ENCODE measurements at regions not wholly inside any gene's neighbourhood (a gene's known extent, or its start where the extent isn't known, plus 50 kb on each side); places are given as distances from the start of the nearest gene placed in this dataset.

- no peaks in the 10 kb centered on the region for H3K27me3 ChIP-seq
- intact Hi-C loops (cut with DNase I), result no loop called here
- 67 to 80% methylated on average over 7 of the region's 7 CpGs for WGBS, 2 donors
- DNase-seq, result no peak
- H3K4me3 ChIP-seq, result no peak overlapping the region
- ATAC-seq, result no peak
- no peaks in the 10 kb centered on the region for H3K36me3 ChIP-seq
- TF ChIP-seq, protein P1, sequence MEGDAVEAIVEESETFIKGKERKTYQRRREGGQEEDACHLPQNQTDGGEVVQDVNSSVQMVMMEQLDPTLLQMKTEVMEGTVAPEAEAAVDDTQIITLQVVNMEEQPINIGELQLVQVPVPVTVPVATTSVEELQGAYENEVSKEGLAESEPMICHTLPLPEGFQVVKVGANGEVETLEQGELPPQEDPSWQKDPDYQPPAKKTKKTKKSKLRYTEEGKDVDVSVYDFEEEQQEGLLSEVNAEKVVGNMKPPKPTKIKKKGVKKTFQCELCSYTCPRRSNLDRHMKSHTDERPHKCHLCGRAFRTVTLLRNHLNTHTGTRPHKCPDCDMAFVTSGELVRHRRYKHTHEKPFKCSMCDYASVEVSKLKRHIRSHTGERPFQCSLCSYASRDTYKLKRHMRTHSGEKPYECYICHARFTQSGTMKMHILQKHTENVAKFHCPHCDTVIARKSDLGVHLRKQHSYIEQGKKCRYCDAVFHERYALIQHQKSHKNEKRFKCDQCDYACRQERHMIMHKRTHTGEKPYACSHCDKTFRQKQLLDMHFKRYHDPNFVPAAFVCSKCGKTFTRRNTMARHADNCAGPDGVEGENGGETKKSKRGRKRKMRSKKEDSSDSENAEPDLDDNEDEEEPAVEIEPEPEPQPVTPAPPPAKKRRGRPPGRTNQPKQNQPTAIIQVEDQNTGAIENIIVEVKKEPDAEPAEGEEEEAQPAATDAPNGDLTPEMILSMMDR (IDR thresholded peaks at IDR 0.05), result no peak
- no peaks in the 10 kb centered on the region for H3K4me1 ChIP-seq
- H3K27ac ChIP-seq, result no peak overlapping the region
- no peaks in the 10 kb centered on the region for H3K9me3 ChIP-seq
- no peak for FAIRE-seq
These were observed 236.4 kb upstream of the MID1 start for GRCh38 chrX:10856797-10857196.

DNA sequence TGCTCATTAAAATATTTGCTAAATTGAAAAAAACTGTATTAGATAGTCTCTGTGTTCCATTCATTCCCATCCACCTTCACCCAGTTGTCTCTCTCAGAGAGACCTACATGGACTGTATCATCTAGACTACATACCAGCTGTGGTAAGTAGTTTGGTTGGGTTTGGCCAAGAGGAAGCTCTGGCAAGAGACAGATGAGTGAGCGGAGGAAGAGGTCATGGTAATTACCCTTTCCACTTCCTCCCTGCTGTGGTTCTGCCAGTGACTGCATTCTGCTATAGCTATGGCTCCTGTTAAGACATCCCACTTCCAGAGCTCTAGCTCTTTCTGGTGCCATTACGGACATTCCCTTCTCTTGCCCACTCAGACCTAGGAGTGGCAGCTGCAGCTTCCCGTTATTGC lies 239.0 kb upstream of the MID1 start:
- Histone ChIP-seq H3K27me3 (no peaks in the 10 kb centered on the region), H3K9me3 (no peaks in the 10 kb centered on the region), H3K4me3 (no peak overlapping the region), H3K36me3 (no peaks in the 10 kb centered on the region), H3K4me1 (no peaks in the 10 kb centered on the region), H3K27ac (no peak overlapping the region)
- intact Hi-C loops (cut with DNase I), result no loop called here
- ATAC-seq (no peak), FAIRE-seq (no peak), DNase-seq (no peak)
- 90 to 92% methylated on average over 3 of the region's 3 CpGs for WGBS, 2 donors
- TF ChIP-seq, protein P1 (IDR thresholded peaks at IDR 0.05), result no peak

DNA sequence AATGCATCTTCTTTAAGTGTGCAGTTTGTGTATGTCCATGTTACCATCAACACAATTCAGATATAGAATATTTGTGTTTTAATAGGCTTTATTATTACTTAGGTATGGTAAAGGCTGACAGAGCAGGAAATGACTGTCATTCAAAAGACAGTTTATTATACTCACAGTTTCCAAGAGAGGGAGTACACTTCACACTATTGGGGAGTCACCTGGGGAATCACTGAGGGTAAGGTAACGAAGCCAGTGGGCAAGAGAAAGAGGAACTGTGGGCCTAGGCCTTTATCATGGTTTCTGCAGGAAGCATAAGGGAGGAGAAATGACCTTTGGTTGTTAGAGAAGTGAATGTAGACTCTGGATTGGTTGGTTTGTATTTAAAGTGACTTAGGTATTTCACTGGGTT lies 235.1 kb upstream of the HCCS start:
- Histone ChIP-seq H3K27me3 (no peaks in the 10 kb centered on the region), H3K27ac (no peak overlapping the region), H3K36me3 (no peaks in the 10 kb centered on the region), H3K4me1 (no peaks in the 10 kb centered on the region), H3K9me3 (no peaks in the 10 kb centered on the region), H3K4me3 (no peak overlapping the region)
- TF ChIP-seq, protein P1 (IDR thresholded peaks at IDR 0.05), result no peak
- intact Hi-C loops (cut with DNase I), result no loop called here
- WGBS, 2 donors, result 71 to 86% methylated on average over 1 of the region's 1 CpG
- FAIRE-seq (peak; percentile 87), DNase-seq (no peak), ATAC-seq (no peak)

DNA sequence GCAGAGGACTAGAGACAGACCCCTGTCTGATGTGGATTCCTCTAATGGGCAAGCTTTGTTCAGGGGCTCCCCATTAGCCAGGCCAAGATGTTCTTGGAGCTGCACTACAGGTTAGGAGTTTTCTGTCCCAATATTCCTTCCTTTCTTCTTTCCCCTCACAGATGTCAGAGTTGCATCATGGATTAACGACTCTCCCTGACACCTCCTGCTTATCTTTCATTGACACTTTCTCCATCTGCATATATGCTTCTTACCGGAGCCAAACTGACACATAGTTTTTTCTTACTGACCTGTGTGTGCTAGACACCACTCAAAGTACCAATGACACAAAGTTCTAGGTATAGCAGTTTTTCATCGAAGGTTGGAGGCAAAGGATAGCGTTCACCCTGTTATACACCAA lies 228.6 kb upstream of the HCCS start:
- DNase-seq (no peak), FAIRE-seq (no peak), ATAC-seq (no peak)
- Histone ChIP-seq H3K4me3 (no peak overlapping the region), H3K4me1 (no peaks in the 10 kb centered on the region), H3K36me3 (no peaks in the 10 kb centered on the region), H3K27ac (no peak overlapping the region), H3K9me3 (no peaks in the 10 kb centered on the region), H3K27me3 (no peaks in the 10 kb centered on the region)
- intact Hi-C loops (cut with DNase I), result no loop called here
- TF ChIP-seq, protein P1 (IDR thresholded peaks at IDR 0.05), result no peak
- WGBS, 2 donors, result 63 to 80% methylated on average over 4 of the region's 4 CpGs

GRCh38 chrX:10884246-10884645 lies 226.9 kb upstream of the HCCS start:
- no peaks in the 10 kb centered on the region for H3K9me3 ChIP-seq
- H3K27ac ChIP-seq, result no peak overlapping the region
- H3K4me1 ChIP-seq, result no peaks in the 10 kb centered on the region
- H3K4me3 ChIP-seq, result no peak overlapping the region
- ATAC-seq, result no peak
- FAIRE-seq, result no peak
- intact Hi-C loops (cut with DNase I), result no loop called here
- no peaks in the 10 kb centered on the region for H3K36me3 ChIP-seq
- 57 to 68% methylated on average over 2 of the region's 2 CpGs for WGBS, 2 donors
- DNase-seq, result no peak
- TF ChIP-seq, protein P1 (IDR thresholded peaks at IDR 0.05), result no peak
- no peaks in the 10 kb centered on the region for H3K27me3 ChIP-seq
